A549 (cell line): ENCODE measurements at regions not wholly inside any gene's neighbourhood (a gene's known extent, or its start where the extent isn't known, plus 50 kb on each side); places are given as distances from the start of the nearest gene placed in this dataset.

Source experiments
- ATAC-seq, 2 experiments: fragments of 200-7000 bp in 1 of 2; fragments of >200 bp in 1 of 2; cut with Nextera tagmentation in 1 of 2; cut with Tn5 transposase in 1 of 2; 3 replicates each; pipeline versions ENCODE4 v1.8.0 to v1.9.1; 2018 to 2020; ENCODE audit warnings: mild to moderate bottlenecking in 1 of 2, moderate library complexity in 1 of 2
- CTCF ChIA-PET: fragments of 300-600 bp; sonication (Branson Sonifier 250); formaldehyde crosslinking; extraction: SDS; loops from one replicate; lab custom pipeline; 2021; ENCODE audit warnings: antibody characterized with exemption, inconsistent platforms; lab: Yijun Ruan, JAX
- POLR2A ChIA-PET: fragments of 350-600 bp; formaldehyde crosslinking; extraction: SDS; loops from one replicate; lab custom pipeline; 2021; ENCODE audit warnings: antibody characterized with exemption, inconsistent platforms; lab: Yijun Ruan, JAX
- DNase-seq, 2 experiments: peaks; one replicate each; pipeline versions ENCODE4 v3.0.0 to v3.0.0-alpha.2; 2011 to 2016; ENCODE audit warnings: low read depth in 1 of 2, low spot score in 1 of 2
- FAIRE-seq: peaks from 2 replicates; lab custom pipeline; 2011; peaks lifted over from hg19 to GRCh38; lab: Jason Lieb, UNC
- H3K27ac ChIP-seq, 2 experiments: fragments of >200 bp; sonication (Bioruptor Twin); formaldehyde crosslinking; 3 replicates each; pipeline ENCODE4 v1.5.1; 2016 to 2017
- H3K4me1 ChIP-seq: fragments of >200 bp; sonication (Bioruptor Twin); formaldehyde crosslinking; 3 replicates; pipeline ENCODE4 v1.6.1; 2016
- H3K4me2 ChIP-seq: fragments of >200 bp; sonication (Bioruptor Twin); formaldehyde crosslinking; 3 replicates; pipeline ENCODE4 v1.6.1; 2016
- H3K4me3 ChIP-seq: fragments of >200 bp; sonication (Bioruptor Twin); formaldehyde crosslinking; 3 replicates; pipeline ENCODE4 v1.5.1; 2016
- H3K9me3 ChIP-seq: fragments of >200 bp; sonication (Bioruptor Twin); formaldehyde crosslinking; 3 replicates; pipeline ENCODE4 v1.6.1; 2016
- BHLHE40 ChIP-seq: IDR thresholded peaks from 2 replicates; pipeline ENCODE4 v1.6.1; 2012; ENCODE audit warnings: low read depth, low read length, inconsistent platforms
- CBX2 ChIP-seq: fragments of 200-600 bp; sonication (generic); IDR thresholded peaks from 2 replicates; pipeline ENCODE4 v1.6.1; 2016; ENCODE audit warnings: low read depth, mild to moderate bottlenecking, borderline replicate concordance
- CHD4 ChIP-seq: fragments of 200-600 bp; sonication (generic); IDR thresholded peaks from 2 replicates; pipeline ENCODE4 v1.6.1; 2016; ENCODE audit warnings: antibody characterized with exemption, mild to moderate bottlenecking, borderline replicate concordance
- EHMT2 ChIP-seq: fragments of 200-600 bp; sonication (generic); IDR thresholded peaks from 2 replicates; pipeline ENCODE4 v1.6.1; 2016; ENCODE audit warnings: antibody characterized with exemption, low read depth, mild to moderate bottlenecking, moderate library complexity
- FOXS1 ChIP-seq: fragments of 250-450 bp; sonication (Bioruptor Pico); IDR thresholded peaks from 2 replicates; pipeline ENCODE4 v1.5.0; 2020; ENCODE audit warnings: mild to moderate bottlenecking, moderate library complexity
- HEYL ChIP-seq: fragments of 250-450 bp; sonication (Bioruptor Pico); IDR thresholded peaks from 2 replicates; pipeline ENCODE4 v1.8.0; 2021; ENCODE audit warnings: mild to moderate bottlenecking, moderate library complexity
- HOXA7 ChIP-seq: fragments of 250-450 bp; sonication (Bioruptor Pico); IDR thresholded peaks from 2 replicates; pipeline ENCODE4 v1.5.0; 2020; ENCODE audit warnings: mild to moderate bottlenecking, moderate library complexity
- HOXB13 ChIP-seq: fragments of 250-450 bp; sonication (Bioruptor Pico); IDR thresholded peaks from 2 replicates; pipeline ENCODE4 v1.5.0; 2020; ENCODE audit warnings: low read depth, mild to moderate bottlenecking, moderate library complexity
- HOXB5 ChIP-seq: fragments of 250-450 bp; sonication (Bioruptor Pico); IDR thresholded peaks from 2 replicates; pipeline ENCODE4 v1.5.0; 2020; ENCODE audit warnings: mild to moderate bottlenecking, moderate library complexity
- JUN ChIP-seq, 2 experiments: fragments of >200 bp; sonication (Bioruptor Twin); formaldehyde crosslinking; IDR thresholded peaks; 2 replicates in 1 of 2; 3 replicates in 1 of 2; pipeline ENCODE4 v1.6.1; 2016 to 2017
- JUNB ChIP-seq: fragments of >200 bp; sonication (Bioruptor Twin); formaldehyde crosslinking; IDR thresholded peaks from 2 replicates; pipeline ENCODE4 v1.6.1; 2016
- MYC ChIP-seq: IDR thresholded peaks from 2 replicates; pipeline ENCODE4 v1.6.1; 2012; ENCODE audit warnings: mild to moderate bottlenecking, inconsistent platforms, low read length, improper control_type of control experiment, borderline replicate concordance
- NFE2L2 ChIP-seq: fragments of 150-350 bp; conservative IDR thresholded peaks from 2 replicates; pipeline ENCODE4 v1.6.1; 2014; ENCODE audit warnings: low read length
- NR3C1 ChIP-seq: fragments of >200 bp; sonication (Bioruptor Twin); formaldehyde crosslinking; IDR thresholded peaks from 3 replicates; pipeline ENCODE4 v1.6.1; 2017
- POLR2AphosphoS2 ChIP-seq: conservative IDR thresholded peaks from 2 replicates; pipeline ENCODE4 v1.6.1; 2012; ENCODE audit warnings: low read length, improper control_type of control experiment, inconsistent platforms
- RAD21 ChIP-seq, 2 experiments: fragments of >200 bp in 1 of 2; sonication (Bioruptor Twin) in 1 of 2; formaldehyde crosslinking in 1 of 2; IDR thresholded peaks in 1 of 2; conservative IDR thresholded peaks in 1 of 2; 2 replicates in 1 of 2; 3 replicates in 1 of 2; pipeline ENCODE4 v1.6.1; 2012 to 2018; ENCODE audit warnings: inconsistent platforms in 1 of 2
- SMC3 ChIP-seq: fragments of >200 bp; sonication (Bioruptor Twin); formaldehyde crosslinking; IDR thresholded peaks from 3 replicates; pipeline ENCODE4 v1.6.1; 2018; ENCODE audit warnings: inconsistent platforms
- SREBF2 ChIP-seq: fragments of 450-650 bp; IDR thresholded peaks from 2 replicates; pipeline ENCODE4 v1.6.1; 2014; ENCODE audit warnings: mild to moderate bottlenecking, moderate library complexity
- ZC3H11A ChIP-seq: fragments of 450-650 bp; IDR thresholded peaks from 2 replicates; pipeline ENCODE4 v1.6.1; 2014; ENCODE audit warnings: antibody characterized with exemption, mild to moderate bottlenecking
- ZFP36 ChIP-seq: fragments of 450-650 bp; IDR thresholded peaks from 2 replicates; pipeline ENCODE4 v1.6.1; 2014; ENCODE audit warnings: borderline replicate concordance; ENCODE audit not compliant: partially characterized antibody
- ZSCAN20 ChIP-seq: fragments of 250-450 bp; sonication (Bioruptor Pico); IDR thresholded peaks from 2 replicates; pipeline ENCODE4 v1.8.0; 2022; ENCODE audit warnings: mild to moderate bottlenecking, moderate library complexity
- WGBS: methylation state at CpG from one replicate; pipeline ENCODE4 v1.1.6; 2017; ENCODE audit errors: missing lambda C conversion rate; 5-methylcytosine and 5-hydroxymethylcytosine counted together
- TF ChIP-seq, protein P1 (sequence below): fragments of >200 bp; sonication (Bioruptor Twin); formaldehyde crosslinking; IDR thresholded peaks from 3 replicates; pipeline ENCODE4 v1.5.1; 2016
- TF ChIP-seq, protein P2 (sequence below): IDR thresholded peaks from 2 replicates; pipeline ENCODE4 v1.6.1; 2012
- TF ChIP-seq, protein P3 (sequence below): fragments of >200 bp; sonication (Bioruptor Twin); formaldehyde crosslinking; IDR thresholded peaks from 3 replicates; pipeline ENCODE4 v1.6.1; 2016
- TF ChIP-seq, protein P4 (sequence below): fragments of 250-450 bp; sonication (Bioruptor Pico); IDR thresholded peaks from 2 replicates; pipeline ENCODE4 v1.5.0; 2020; ENCODE audit warnings: low read depth, mild to moderate bottlenecking, moderate library complexity
- TF ChIP-seq, protein P5 (sequence below): fragments of 450-650 bp; IDR thresholded peaks from 2 replicates; pipeline ENCODE4 v1.6.1; 2014; ENCODE audit warnings: antibody characterized with exemption

DNA sequence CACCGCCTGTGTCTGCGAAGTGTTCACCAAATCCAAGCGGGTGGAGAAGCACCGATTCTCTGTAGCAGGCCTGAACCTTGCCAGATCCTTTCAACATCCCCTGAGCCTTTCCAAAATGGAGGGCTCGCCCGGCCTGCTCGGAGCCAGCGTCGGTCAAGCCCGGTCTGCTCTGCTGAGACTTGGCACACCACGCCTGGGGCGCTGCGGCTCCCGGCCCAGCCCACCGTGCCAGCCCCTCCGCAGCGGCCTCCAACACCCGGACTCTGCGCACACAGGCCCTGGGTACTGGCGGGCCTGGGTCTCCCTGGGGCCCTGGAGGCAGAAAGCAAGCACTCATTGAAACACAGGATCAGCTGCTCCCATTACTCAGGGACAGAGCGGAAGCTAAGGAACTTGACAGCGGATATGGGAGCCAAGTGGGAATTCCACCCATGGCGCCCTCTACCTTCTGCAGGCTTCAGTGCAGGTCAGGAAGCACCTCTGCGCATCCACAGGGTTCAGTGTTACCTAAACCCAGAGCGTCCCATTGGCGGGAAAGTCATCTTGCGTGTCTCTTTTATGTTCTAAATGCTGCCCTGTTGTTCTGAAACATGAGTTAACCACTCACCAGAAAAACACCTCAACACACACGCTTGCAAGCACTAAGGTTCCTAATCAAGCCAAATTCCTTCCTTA is 159.9 kb downstream of the ZBTB18 start:
- ChIA-PET CTCF (interaction anchor here (1.0 to 1.4 kb wide), 2 partner anchors 12 to 44 kb away, joined by 3 read pairs; no protein-coding TSS in a partner anchor), POLR2A (no interaction called here)
- peaks cover 3% of the 10 kb centered on the region; the same call in 2 of the 3 replicates for H3K9me3 ChIP-seq
- H3K27ac ChIP-seq: no peak overlapping the region
- DNase-seq: peak in 1 of 2 experiments; percentile 43
- no peak for FAIRE-seq
- H3K4me2 ChIP-seq: no peak overlapping the region
- no peak for TF ChIP-seq SREBF2
- TF ChIP-seq, protein P1, sequence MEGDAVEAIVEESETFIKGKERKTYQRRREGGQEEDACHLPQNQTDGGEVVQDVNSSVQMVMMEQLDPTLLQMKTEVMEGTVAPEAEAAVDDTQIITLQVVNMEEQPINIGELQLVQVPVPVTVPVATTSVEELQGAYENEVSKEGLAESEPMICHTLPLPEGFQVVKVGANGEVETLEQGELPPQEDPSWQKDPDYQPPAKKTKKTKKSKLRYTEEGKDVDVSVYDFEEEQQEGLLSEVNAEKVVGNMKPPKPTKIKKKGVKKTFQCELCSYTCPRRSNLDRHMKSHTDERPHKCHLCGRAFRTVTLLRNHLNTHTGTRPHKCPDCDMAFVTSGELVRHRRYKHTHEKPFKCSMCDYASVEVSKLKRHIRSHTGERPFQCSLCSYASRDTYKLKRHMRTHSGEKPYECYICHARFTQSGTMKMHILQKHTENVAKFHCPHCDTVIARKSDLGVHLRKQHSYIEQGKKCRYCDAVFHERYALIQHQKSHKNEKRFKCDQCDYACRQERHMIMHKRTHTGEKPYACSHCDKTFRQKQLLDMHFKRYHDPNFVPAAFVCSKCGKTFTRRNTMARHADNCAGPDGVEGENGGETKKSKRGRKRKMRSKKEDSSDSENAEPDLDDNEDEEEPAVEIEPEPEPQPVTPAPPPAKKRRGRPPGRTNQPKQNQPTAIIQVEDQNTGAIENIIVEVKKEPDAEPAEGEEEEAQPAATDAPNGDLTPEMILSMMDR: peak; percentile 29; the same call in 2 of the 3 replicates
- TF ChIP-seq, protein P2, sequence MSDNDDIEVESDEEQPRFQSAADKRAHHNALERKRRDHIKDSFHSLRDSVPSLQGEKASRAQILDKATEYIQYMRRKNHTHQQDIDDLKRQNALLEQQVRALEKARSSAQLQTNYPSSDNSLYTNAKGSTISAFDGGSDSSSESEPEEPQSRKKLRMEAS: no peak
- peak; percentile 32; the same call in 2 of the 3 replicates for TF ChIP-seq SMC3
- no peak for TF ChIP-seq ZC3H11A
- TF ChIP-seq ZFP36: no peak
- no peak for TF ChIP-seq MYC
- no peak for TF ChIP-seq CHD4
- peak in 1 of 2 experiments; percentile 47; a peak in 2 of 5 replicates for TF ChIP-seq RAD21 (conservative IDR thresholded peaks at IDR 0.05 in 1 of 2, IDR thresholded peaks at IDR 0.05 in 1 of 2)
- ATAC-seq: peak; percentile 36 to 71; a peak in 3 of 6 replicates
- 88% methylated on average over 16 of the region's 28 CpGs for WGBS
- H3K4me3 ChIP-seq: no peak overlapping the region
- peaks cover 13% of the 10 kb centered on the region for H3K4me1 ChIP-seq

DNA sequence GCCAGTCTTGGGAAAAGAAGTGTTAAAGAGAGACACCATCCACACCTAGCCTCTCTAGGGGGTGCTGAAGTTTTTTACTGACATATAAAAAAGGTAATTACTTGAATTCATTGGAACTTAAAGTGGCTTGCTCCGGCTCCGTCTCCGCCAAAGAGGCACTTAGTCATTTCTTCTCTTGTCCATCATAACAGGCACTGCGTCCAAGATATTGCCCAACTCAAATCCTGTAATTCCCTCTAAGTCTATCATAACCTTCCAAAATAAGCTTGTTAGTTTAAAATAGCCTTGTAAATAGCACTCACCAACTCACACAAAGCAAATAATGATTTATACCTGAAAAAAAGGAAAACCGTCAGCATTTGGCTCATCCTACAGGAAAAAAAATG is 160.5 kb downstream of the ZBTB18 start:
- CTCF ChIA-PET: interaction anchor here (0.7 to 1.4 kb wide), 3 partner anchors 12 to 61 kb away, joined by 3 read pairs; no protein-coding TSS in a partner anchor

More for the DNA sequence above, 160.5 kb downstream of the ZBTB18 start:
- no peak for FAIRE-seq
- peaks cover 3% of the 10 kb centered on the region; the same call in 2 of the 3 replicates for H3K9me3 ChIP-seq
- TF ChIP-seq JUNB (no peak), FOXS1 (CRISPR knock-in tag) (no peak), JUN (IDR thresholded peaks at IDR 0.05) (no peak), NFE2L2 (no peak), EHMT2 (no peak), HOXB13 (CRISPR knock-in tag) (no peak), BHLHE40 (no peak), POLR2AphosphoS2 (no peak), NR3C1 (no peak), CBX2 (no peak), HOXB5 (CRISPR knock-in tag) (no peak), HOXA7 (no peak), ZSCAN20 (CRISPR knock-in tag) (no peak), HEYL (CRISPR knock-in tag) (no peak)
- TF ChIP-seq, protein P3, sequence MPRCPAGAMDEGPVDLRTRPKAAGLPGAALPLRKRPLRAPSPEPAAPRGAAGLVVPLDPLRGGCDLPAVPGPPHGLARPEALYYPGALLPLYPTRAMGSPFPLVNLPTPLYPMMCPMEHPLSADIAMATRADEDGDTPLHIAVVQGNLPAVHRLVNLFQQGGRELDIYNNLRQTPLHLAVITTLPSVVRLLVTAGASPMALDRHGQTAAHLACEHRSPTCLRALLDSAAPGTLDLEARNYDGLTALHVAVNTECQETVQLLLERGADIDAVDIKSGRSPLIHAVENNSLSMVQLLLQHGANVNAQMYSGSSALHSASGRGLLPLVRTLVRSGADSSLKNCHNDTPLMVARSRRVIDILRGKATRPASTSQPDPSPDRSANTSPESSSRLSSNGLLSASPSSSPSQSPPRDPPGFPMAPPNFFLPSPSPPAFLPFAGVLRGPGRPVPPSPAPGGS: no peak
- TF ChIP-seq, protein P2: no peak
- TF ChIP-seq, protein P4, sequence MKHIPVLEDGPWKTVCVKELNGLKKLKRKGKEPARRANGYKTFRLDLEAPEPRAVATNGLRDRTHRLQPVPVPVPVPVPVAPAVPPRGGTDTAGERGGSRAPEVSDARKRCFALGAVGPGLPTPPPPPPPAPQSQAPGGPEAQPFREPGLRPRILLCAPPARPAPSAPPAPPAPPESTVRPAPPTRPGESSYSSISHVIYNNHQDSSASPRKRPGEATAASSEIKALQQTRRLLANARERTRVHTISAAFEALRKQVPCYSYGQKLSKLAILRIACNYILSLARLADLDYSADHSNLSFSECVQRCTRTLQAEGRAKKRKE: no peak
- TF ChIP-seq, protein P5, sequence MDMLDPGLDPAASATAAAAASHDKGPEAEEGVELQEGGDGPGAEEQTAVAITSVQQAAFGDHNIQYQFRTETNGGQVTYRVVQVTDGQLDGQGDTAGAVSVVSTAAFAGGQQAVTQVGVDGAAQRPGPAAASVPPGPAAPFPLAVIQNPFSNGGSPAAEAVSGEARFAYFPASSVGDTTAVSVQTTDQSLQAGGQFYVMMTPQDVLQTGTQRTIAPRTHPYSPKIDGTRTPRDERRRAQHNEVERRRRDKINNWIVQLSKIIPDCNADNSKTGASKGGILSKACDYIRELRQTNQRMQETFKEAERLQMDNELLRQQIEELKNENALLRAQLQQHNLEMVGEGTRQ: no peak
- no peak overlapping the region for H3K27ac ChIP-seq
- H3K4me1 ChIP-seq: peaks cover 13% of the 10 kb centered on the region
- 94% methylated on average over 5 of the region's 5 CpGs for WGBS
- DNase-seq: no peak
- H3K4me3 ChIP-seq: no peak overlapping the region
- POLR2A ChIA-PET: no interaction called here
- no peak overlapping the region for H3K4me2 ChIP-seq
- ATAC-seq: no peak
